ENCODE measurements at regions not wholly inside any gene's neighbourhood (a gene's known extent, or its start where the extent isn't known, plus 50 kb on each side); places are given as distances from the start of the nearest gene placed in this dataset.
"Not testable (repeated sequence)": the region's sequence is repeated elsewhere in the genome, so short reads cannot be mapped to it uniquely, and the experiment has no call there.

- Mint-ChIP-seq H3K27ac (no peak overlapping the region), H3K36me3 (ENCODE audit: low read depth) (no peaks in the 10 kb centered on the region), H3K9me3 (peaks cover 16% of the 10 kb centered on the region; the same call in 1 of the 2 replicates), H3K27me3 (ENCODE audit: insufficient read depth) (peaks cover 7% of the 10 kb centered on the region; the same call in 1 of the 2 replicates), H3K4me3 (no peak overlapping the region), H3K4me1 (ENCODE audit: low read depth) (no peaks in the 10 kb centered on the region)
- DNase-seq, result no peak
- TF ChIP-seq CTCF (IDR thresholded peaks at IDR 0.05), result no peak
Observed at GRCh38 chr13:40043764-40044163, 388.3 kb downstream of the COG6 start.

GRCh38 chr13:40047322-40047771 is 391.9 kb downstream of the COG6 start:
- no peak overlapping the region for H3K4me3 Mint-ChIP-seq

GRCh38 chr13:40048551-40048950 is 393.1 kb downstream of the COG6 start:
- no peak for DNase-seq
- H3K4me1 Mint-ChIP-seq (ENCODE audit: low read depth), result no peaks in the 10 kb centered on the region

More at GRCh38 chr13:40047322-40047771, 391.9 kb downstream of the COG6 start:
- TF ChIP-seq CTCF (IDR thresholded peaks at IDR 0.05), result no peak
- H3K27ac Mint-ChIP-seq, result no peak overlapping the region
- no peaks in the 10 kb centered on the region for H3K9me3 Mint-ChIP-seq
- DNase-seq, result no peak
- H3K27me3 Mint-ChIP-seq (ENCODE audit: insufficient read depth), result peaks cover 6% of the 10 kb centered on the region
- no peaks in the 10 kb centered on the region for H3K4me1 Mint-ChIP-seq (ENCODE audit: low read depth)
- H3K36me3 Mint-ChIP-seq (ENCODE audit: low read depth), result no peaks in the 10 kb centered on the region

GRCh38 chr13:40052954-40053353 is 397.5 kb downstream of the COG6 start:
- Mint-ChIP-seq H3K27me3 (ENCODE audit: insufficient read depth) (peaks cover 7% of the 10 kb centered on the region), H3K4me1 (ENCODE audit: low read depth) (no peaks in the 10 kb centered on the region), H3K36me3 (ENCODE audit: low read depth) (no peaks in the 10 kb centered on the region), H3K4me3 (no peak overlapping the region), H3K27ac (no peak overlapping the region), H3K9me3 (no peaks in the 10 kb centered on the region; the same call in 1 of the 2 replicates)
- no peak for DNase-seq
- no peak for TF ChIP-seq CTCF (IDR thresholded peaks at IDR 0.05)

More at GRCh38 chr13:40048551-40048950, 393.1 kb downstream of the COG6 start:
- TF ChIP-seq CTCF (IDR thresholded peaks at IDR 0.05), result no peak
- H3K36me3 Mint-ChIP-seq (ENCODE audit: low read depth), result no peaks in the 10 kb centered on the region
- no peak overlapping the region for H3K4me3 Mint-ChIP-seq
- no peak overlapping the region for H3K27ac Mint-ChIP-seq
- H3K9me3 Mint-ChIP-seq, result no peaks in the 10 kb centered on the region
- H3K27me3 Mint-ChIP-seq (ENCODE audit: insufficient read depth), result peaks cover 6% of the 10 kb centered on the region

- Mint-ChIP-seq H3K4me3 (no peak overlapping the region), H3K27me3 (ENCODE audit: insufficient read depth) (peaks cover 5% of the 10 kb centered on the region), H3K27ac (no peak overlapping the region), H3K9me3 (no peaks in the 10 kb centered on the region; the same call in 1 of the 2 replicates), H3K4me1 (ENCODE audit: low read depth) (no peaks in the 10 kb centered on the region), H3K36me3 (ENCODE audit: low read depth) (no peaks in the 10 kb centered on the region)
- DNase-seq, result no peak
- no peak for TF ChIP-seq CTCF (IDR thresholded peaks at IDR 0.05)
Observed at GRCh38 chr13:40053401-40053800, 397.9 kb downstream of the COG6 start.

GRCh38 chr13:40054422-40054821 is 399.0 kb downstream of the COG6 start:
- not testable (repeated sequence) for H3K9me3 Mint-ChIP-seq; H3K27me3 Mint-ChIP-seq (ENCODE audit: insufficient read depth); H3K27ac Mint-ChIP-seq; H3K4me3 Mint-ChIP-seq; H3K36me3 Mint-ChIP-seq (ENCODE audit: low read depth); DNase-seq; H3K4me1 Mint-ChIP-seq (ENCODE audit: low read depth)

All from HFFc6 (cell line).